Fibroblast of pulmonary artery (primary cell): ENCODE measurements at regions not wholly inside any gene's neighbourhood (a gene's known extent, or its start where the extent isn't known, plus 50 kb on each side); places are given as distances from the start of the nearest gene placed in this dataset.
"Not testable (repeated sequence)": the region's sequence is repeated elsewhere in the genome, so short reads cannot be mapped to it uniquely, and the experiment has no call there.

ENCODE experiments used
- DNase-seq: peaks from one replicate; pipeline ENCODE4 v3.0.0-alpha.2; 2010; ENCODE audit warnings: low read depth
- H3K4me3 ChIP-seq: replicated peaks from 2 replicates; pipeline ENCODE4 v1.5.1; 2011; ENCODE audit warnings: low read depth, mild to moderate bottlenecking, control low read depth, low read length, moderate library complexity
- CTCF ChIP-seq: IDR thresholded peaks from 2 replicates; pipeline ENCODE4 v1.5.1; 2011; ENCODE audit warnings: mild to moderate bottlenecking, control low read depth, low read length, inconsistent platforms; ENCODE audit errors: missing control alignments

DNA sequence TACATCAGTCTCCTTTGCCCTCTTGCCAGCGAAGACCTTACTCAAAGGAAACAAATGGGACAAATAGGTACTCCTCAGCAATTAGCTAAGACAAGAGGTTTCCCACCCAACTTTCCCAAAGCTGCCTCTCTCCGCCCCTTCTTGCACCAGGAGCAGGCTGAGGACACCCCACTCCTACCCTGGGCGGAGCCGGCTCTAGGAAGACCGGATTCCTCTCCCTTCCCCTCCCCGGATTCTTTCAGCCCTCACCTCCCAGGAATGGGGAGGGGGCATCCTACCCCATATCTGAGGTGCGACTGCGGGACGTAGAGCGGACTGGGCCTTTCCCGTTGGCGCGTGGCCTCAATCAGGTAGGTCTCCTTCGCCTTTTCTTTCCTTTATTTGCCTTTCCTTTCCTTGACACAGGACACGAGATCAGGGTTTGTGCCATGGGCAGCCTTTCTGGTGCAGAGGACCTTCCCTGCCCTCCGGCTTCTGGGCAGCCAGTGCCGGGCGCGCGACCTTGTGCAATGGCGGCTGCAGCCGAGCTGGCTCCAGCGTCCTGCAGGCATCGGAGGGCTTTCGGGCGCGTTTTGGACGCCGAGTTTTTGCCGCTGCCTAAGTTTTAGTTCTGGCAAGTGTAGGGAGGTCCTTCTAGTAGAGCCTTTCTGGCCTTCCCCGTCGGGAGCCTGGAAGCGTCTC is 279.9 kb downstream of the PLS3 start:
- not testable (repeated sequence) for H3K4me3 ChIP-seq, DNase-seq

DNA sequence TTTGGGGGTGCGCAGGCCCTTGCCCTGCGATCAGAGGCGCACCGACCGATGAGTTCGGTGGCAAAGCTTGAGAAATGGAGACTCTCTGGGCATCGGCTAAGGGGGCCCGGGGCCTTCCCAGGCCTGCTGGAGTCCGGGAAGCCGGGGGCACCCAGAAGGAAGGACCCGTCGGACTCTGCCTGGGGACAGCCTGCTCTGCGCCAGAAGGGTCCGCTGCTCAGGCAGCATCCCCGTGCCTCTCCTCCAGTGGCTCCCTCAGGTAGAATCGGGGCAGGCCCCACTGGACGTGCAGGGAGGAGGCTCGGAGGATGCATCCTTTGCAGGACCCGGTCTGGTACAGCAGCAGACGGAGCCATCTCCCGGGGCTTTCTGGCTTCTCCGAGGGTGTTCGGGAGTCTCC is 290.0 kb downstream of the PLS3 start:
- not testable (repeated sequence) for DNase-seq, H3K4me3 ChIP-seq

GRCh38 chrX:115853260-115853659 is 292.3 kb downstream of the PLS3 start:
- not testable (repeated sequence) for DNase-seq, H3K4me3 ChIP-seq

GRCh38 chrX:115881170-115881569 is 289.4 kb upstream of the AGTR2 start:
- DNase-seq, result not testable (repeated sequence)

GRCh38 chrX:115884121-115884520 is 286.4 kb upstream of the AGTR2 start:
- not testable (repeated sequence) for DNase-seq, H3K4me3 ChIP-seq

More at GRCh38 chrX:115881170-115881569, 289.4 kb upstream of the AGTR2 start:
- not testable (repeated sequence) for H3K4me3 ChIP-seq

GRCh38 chrX:115888041-115888440 is 282.5 kb upstream of the AGTR2 start:
- not testable (repeated sequence) for DNase-seq, H3K4me3 ChIP-seq

DNA sequence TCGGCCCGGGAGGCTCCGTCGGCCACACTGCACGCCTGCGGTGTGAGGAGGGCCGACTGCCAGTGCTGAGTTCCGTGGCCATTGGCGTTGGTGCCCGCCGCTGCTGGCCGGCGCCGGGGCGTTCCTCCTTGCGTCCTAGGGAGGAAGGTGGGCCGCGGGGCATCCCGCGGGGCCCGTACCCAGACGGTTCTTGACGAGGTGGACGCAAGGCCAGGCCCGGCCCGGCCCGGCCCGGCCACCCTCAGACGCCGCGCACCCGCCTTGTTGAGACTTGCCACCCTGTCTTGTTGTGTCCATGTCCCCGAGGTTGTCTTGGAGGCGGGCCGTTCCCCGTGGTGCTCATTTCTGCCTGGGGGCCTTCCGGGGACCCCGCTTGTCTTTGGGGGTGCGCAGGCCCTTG is 282.0 kb upstream of the AGTR2 start:
- DNase-seq, H3K4me3 ChIP-seq: not testable (repeated sequence)

- no peak for DNase-seq
- no peak overlapping the region for H3K4me3 ChIP-seq
- TF ChIP-seq CTCF, result no peak
Observed at GRCh38 chrX:115889121-115889890, 281.2 kb upstream of the AGTR2 start.

- DNase-seq, result no peak
- H3K4me3 ChIP-seq, result no peak overlapping the region
- no peak for TF ChIP-seq CTCF
Observed at GRCh38 chrX:115892056-115892708, 278.4 kb upstream of the AGTR2 start.

GRCh38 chrX:115892787-115893671 is 277.5 kb upstream of the AGTR2 start:
- peak; percentile 21 for DNase-seq
- no peak overlapping the region for H3K4me3 ChIP-seq
- no peak for TF ChIP-seq CTCF
